ENCODE measurements at regions not wholly inside any gene's neighbourhood (a gene's known extent, or its start where the extent isn't known, plus 50 kb on each side); places are given as distances from the start of the nearest gene placed in this dataset.

DNA sequence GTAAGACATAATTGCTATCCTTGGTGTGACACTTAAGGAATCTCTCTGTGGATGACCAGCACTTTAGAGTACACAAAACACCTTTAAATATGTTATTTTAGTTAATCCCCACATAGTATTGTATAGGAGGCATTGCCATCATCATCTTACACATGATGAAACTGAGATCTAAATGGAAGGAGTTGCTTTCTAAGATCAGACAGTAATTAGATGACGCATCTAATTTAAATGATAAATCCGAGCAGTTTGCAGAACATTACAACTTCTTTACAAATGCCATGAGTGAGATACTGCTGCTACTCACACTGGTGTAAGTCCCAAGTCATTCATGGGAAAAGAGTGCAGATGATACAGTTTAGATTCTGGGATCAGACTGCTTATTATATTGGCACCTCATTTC lies 431.9 kb downstream of the MFSD1 start:
- TF ChIP-seq, protein P1, sequence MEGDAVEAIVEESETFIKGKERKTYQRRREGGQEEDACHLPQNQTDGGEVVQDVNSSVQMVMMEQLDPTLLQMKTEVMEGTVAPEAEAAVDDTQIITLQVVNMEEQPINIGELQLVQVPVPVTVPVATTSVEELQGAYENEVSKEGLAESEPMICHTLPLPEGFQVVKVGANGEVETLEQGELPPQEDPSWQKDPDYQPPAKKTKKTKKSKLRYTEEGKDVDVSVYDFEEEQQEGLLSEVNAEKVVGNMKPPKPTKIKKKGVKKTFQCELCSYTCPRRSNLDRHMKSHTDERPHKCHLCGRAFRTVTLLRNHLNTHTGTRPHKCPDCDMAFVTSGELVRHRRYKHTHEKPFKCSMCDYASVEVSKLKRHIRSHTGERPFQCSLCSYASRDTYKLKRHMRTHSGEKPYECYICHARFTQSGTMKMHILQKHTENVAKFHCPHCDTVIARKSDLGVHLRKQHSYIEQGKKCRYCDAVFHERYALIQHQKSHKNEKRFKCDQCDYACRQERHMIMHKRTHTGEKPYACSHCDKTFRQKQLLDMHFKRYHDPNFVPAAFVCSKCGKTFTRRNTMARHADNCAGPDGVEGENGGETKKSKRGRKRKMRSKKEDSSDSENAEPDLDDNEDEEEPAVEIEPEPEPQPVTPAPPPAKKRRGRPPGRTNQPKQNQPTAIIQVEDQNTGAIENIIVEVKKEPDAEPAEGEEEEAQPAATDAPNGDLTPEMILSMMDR (conservative IDR thresholded peaks at IDR 0.05 in 1 of 2, IDR thresholded peaks at IDR 0.05 in 1 of 2; ENCODE audit: low read depth in 1 of 2, low read length in 2 of 2), result no peak
- TF ChIP-seq EZH2 (IDR thresholded peaks at IDR 0.05; ENCODE audit: low read length, missing control alignments), result no peak
